ENCODE measurements at regions not wholly inside any gene's neighbourhood (a gene's known extent, or its start where the extent isn't known, plus 50 kb on each side); places are given as distances from the start of the nearest gene placed in this dataset.
A peak's percentile ranks its signal among the peaks of the same experiment; 100 is the strongest.

DNA sequence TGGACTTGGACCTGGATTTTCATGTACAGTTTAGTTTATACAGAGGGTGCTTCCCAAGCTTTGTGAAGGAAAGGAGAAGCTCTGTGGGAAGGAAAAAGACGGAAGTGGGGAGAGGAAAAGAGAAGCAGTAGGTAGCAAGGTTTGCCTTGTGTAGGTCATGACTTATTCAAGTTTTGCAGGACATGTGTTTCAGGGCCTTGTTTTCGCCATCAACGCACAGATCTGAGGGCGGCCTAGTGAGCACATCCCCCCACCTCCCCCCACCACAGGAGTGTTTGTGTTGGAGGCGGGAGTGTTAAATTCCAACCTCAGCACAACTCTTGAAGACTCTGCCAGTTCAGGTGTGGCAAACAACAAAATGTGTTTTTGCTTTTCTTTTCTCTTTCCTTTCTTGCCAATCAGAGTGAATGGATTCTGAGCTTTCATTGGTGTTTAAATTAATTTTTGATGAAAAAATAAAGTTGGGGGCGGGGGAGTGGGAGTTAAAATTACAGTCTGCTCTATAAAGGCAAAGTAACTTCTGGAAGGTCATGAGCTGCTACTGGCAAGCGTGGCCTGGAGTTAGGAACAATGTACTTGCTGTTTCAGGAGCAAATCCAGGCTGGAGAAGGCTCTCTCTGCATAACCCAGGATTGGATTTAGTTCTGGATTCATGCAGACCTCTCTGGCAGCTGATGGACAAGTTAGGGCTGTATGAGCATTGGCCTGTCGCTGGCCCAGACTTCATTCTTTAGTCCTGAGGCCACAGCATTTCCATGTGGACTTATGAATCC lies 338.5 kb downstream of the CD83 start:
- Histone ChIP-seq H3K9me3 (ENCODE audit: control insufficient read depth, insufficient read depth, low read depth, low read length) (no peaks in the 10 kb centered on the region), H3K36me3 (ENCODE audit: control insufficient read depth in 2 of 2, insufficient read depth in 1 of 2, low read length in 2 of 2) (no peaks in the 10 kb centered on the region), H3K27ac (ENCODE audit: extremely low read depth, low read depth, low read length) (no peak overlapping the region), H3K4me1 (ENCODE audit: control insufficient read depth, insufficient read depth, low read length) (no peaks in the 10 kb centered on the region), H3K4me3 (ENCODE audit: low read depth, low read length) (no peak overlapping the region)
- TF ChIP-seq EGR2 (tag by site-specific recombination; IDR thresholded peaks at IDR 0.05; ENCODE audit: low read depth) (peak; percentile 66), KLF10 (tag by site-specific recombination; IDR thresholded peaks at IDR 0.05) (no peak), MZF1 (tag by site-specific recombination; IDR thresholded peaks at IDR 0.05; ENCODE audit: borderline replicate concordance) (no peak)
- ChIA-PET CTCF (interaction anchor here (0.7 to 0.8 kb wide), 2 partner anchors 161 to 547 kb away, joined by 3 to 4 read pairs; no protein-coding TSS in a partner anchor), POLR2A (no interaction called here)

DNA sequence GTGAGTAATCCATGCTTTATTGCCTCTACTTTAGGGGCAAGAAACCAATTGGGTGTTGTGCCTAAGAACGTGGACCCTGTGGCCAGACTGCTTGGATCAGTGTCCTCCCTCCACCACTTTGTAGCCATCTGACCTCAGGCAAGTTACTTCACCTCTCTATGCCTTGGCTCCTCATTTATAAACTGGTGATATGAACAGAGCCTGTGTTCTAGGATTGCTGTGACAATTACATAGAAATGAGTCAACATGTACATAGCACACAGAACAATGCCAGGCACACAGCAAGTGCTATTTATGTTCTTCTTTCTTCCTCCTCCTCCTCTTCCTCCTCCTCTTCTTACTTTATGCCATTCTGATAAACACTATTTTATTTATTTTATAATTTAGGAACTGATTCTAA lies 339.4 kb downstream of the CD83 start:
- no peak overlapping the region for H3K27ac ChIP-seq (ENCODE audit: extremely low read depth, low read depth, low read length)
- H3K36me3 ChIP-seq (ENCODE audit: control insufficient read depth in 2 of 2, insufficient read depth in 1 of 2, low read length in 2 of 2): no peaks in the 10 kb centered on the region
- CTCF ChIA-PET: no interaction called here
- TF ChIP-seq, protein P1, sequence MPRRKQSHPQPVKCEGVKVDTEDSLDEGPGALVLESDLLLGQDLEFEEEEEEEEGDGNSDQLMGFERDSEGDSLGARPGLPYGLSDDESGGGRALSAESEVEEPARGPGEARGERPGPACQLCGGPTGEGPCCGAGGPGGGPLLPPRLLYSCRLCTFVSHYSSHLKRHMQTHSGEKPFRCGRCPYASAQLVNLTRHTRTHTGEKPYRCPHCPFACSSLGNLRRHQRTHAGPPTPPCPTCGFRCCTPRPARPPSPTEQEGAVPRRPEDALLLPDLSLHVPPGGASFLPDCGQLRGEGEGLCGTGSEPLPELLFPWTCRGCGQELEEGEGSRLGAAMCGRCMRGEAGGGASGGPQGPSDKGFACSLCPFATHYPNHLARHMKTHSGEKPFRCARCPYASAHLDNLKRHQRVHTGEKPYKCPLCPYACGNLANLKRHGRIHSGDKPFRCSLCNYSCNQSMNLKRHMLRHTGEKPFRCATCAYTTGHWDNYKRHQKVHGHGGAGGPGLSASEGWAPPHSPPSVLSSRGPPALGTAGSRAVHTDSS (tag by site-specific recombination; IDR thresholded peaks at IDR 0.05): peak; percentile 26; the same call in 1 of the 2 replicates
- no peak for TF ChIP-seq GLI4 (tag by site-specific recombination; IDR thresholded peaks at IDR 0.05)
- H3K4me1 ChIP-seq (ENCODE audit: control insufficient read depth, insufficient read depth, low read length): no peaks in the 10 kb centered on the region
- POLR2A ChIA-PET: no interaction called here
- no peaks in the 10 kb centered on the region for H3K9me3 ChIP-seq (ENCODE audit: control insufficient read depth, insufficient read depth, low read depth, low read length)
- H3K4me3 ChIP-seq (ENCODE audit: low read depth, low read length): no peak overlapping the region

DNA sequence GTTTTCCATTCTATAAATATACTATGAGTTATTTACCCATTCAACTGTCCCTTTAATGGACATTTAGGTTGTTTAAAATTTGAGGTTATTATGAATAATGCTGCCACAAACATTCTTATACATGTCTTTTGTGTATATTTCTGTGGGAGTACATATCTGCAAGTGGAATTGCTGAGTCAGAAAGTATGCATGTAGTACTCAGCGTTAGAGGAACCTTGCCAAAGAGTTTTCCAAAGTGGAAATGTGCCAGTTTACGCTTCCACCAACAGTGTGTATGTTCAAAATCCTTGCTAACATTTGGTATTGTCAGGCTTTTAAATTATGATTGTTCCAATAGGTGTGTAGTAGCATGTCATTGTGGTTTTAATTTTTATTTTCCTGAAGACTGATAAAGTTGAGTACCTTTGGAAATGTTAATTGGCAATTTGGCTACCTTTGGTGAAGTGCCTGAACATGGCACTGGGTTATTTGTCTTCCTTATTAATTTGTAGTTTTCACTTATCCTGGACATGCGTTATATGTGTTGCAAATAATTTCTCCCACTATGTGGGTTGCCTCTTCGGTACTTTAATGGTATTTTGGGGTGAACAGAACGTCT lies 341.2 kb downstream of the CD83 start:
- no peaks in the 10 kb centered on the region for H3K9me3 ChIP-seq (ENCODE audit: control insufficient read depth, insufficient read depth, low read depth, low read length)
- H3K4me1 ChIP-seq (ENCODE audit: control insufficient read depth, insufficient read depth, low read length): no peaks in the 10 kb centered on the region
- no peaks in the 10 kb centered on the region for H3K36me3 ChIP-seq (ENCODE audit: control insufficient read depth in 2 of 2, insufficient read depth in 1 of 2, low read length in 2 of 2)
- H3K4me3 ChIP-seq (ENCODE audit: low read depth, low read length): no peak overlapping the region
- TF ChIP-seq ZNF555 (tag by site-specific recombination; conservative IDR thresholded peaks at IDR 0.05) (no peak), ZNF10 (tag by site-specific recombination; IDR thresholded peaks at IDR 0.05) (no peak), ZNF610 (tag by site-specific recombination; IDR thresholded peaks at IDR 0.05; ENCODE audit: borderline replicate concordance) (no peak), PRDM1 (tag by site-specific recombination; IDR thresholded peaks at IDR 0.05) (no peak), ZNF350 (tag by site-specific recombination; IDR thresholded peaks at IDR 0.05) (no peak), ZNF792 (tag by site-specific recombination; IDR thresholded peaks at IDR 0.05) (no peak), ZNF654 (tag by site-specific recombination; IDR thresholded peaks at IDR 0.05; ENCODE audit: low read depth) (no peak), ZNF341 (tag by site-specific recombination; IDR thresholded peaks at IDR 0.05; ENCODE audit: low read depth) (no peak), ZNF311 (tag by site-specific recombination; IDR thresholded peaks at IDR 0.05; ENCODE audit: borderline replicate concordance) (no peak), GLIS1 (tag by site-specific recombination; IDR thresholded peaks at IDR 0.05) (no peak), ZFP37 (tag by site-specific recombination; IDR thresholded peaks at IDR 0.05) (no peak), ZNF837 (tag by site-specific recombination; IDR thresholded peaks at IDR 0.05) (no peak), ZNF221 (tag by site-specific recombination; IDR thresholded peaks at IDR 0.05; ENCODE audit: borderline replicate concordance) (no peak)
- TF ChIP-seq, protein P1 (tag by site-specific recombination; IDR thresholded peaks at IDR 0.05): no peak
- POLR2A ChIA-PET: no interaction called here
- CTCF ChIA-PET: no interaction called here
- H3K27ac ChIP-seq (ENCODE audit: extremely low read depth, low read depth, low read length): no peak overlapping the region
